GM23338 (cell line): ENCODE measurements at regions not wholly inside any gene's neighbourhood (a gene's known extent, or its start where the extent isn't known, plus 50 kb on each side); places are given as distances from the start of the nearest gene placed in this dataset.
"Not testable (repeated sequence)": the region's sequence is repeated elsewhere in the genome, so short reads cannot be mapped to it uniquely, and the experiment has no call there.

Source experiments
- CREB1 ChIP-seq: fragments of 250-450 bp; sonication (Bioruptor Pico); IDR thresholded peaks from 2 replicates; pipeline ENCODE4 v1.5.0; 2020; ENCODE audit warnings: low read depth, mild to moderate bottlenecking, moderate library complexity
- CTCF ChIP-seq, 2 experiments: fragments of 200-600 bp in 1 of 2; sonication (generic) in 1 of 2; conservative IDR thresholded peaks; 2 replicates each; pipeline versions ENCODE4 v1.5.1 to v1.6.1; 2016 to 2017; ENCODE audit warnings: antibody characterized with exemption in 2 of 2, low read depth in 2 of 2, mild to moderate bottlenecking in 2 of 2, moderate library complexity in 1 of 2
- ETS1 ChIP-seq: IDR thresholded peaks from 2 replicates; pipeline ENCODE4 v1.6.1; 2016; ENCODE audit warnings: antibody characterized with exemption
- EZH2 ChIP-seq: fragments of 200-600 bp; sonication (generic); IDR thresholded peaks from one replicate; pipeline ENCODE4 v1.8.0; 2017; ENCODE audit warnings: antibody characterized with exemption, mild to moderate bottlenecking, low read depth; ENCODE audit not compliant: unreplicated experiment
- EZH2phosphoT487 ChIP-seq: fragments of 200-600 bp; sonication (generic); IDR thresholded peaks from one replicate; pipeline ENCODE4 v1.8.1; 2018; ENCODE audit warnings: antibody characterized with exemption; ENCODE audit not compliant: unreplicated experiment
- JUNB ChIP-seq: IDR thresholded peaks from one replicate; pipeline ENCODE4 v1.6.1; 2016; ENCODE audit warnings: antibody characterized with exemption; ENCODE audit not compliant: unreplicated experiment
- NANOG ChIP-seq: IDR thresholded peaks from 2 replicates; pipeline ENCODE4 v1.6.1; 2016; ENCODE audit warnings: antibody characterized with exemption, borderline replicate concordance
- POLR2AphosphoS5 ChIP-seq: IDR thresholded peaks from 2 replicates; pipeline ENCODE4 v1.6.1; 2016; ENCODE audit warnings: antibody characterized with exemption, low read depth
- REST ChIP-seq: IDR thresholded peaks from one replicate; pipeline ENCODE4 v1.6.1; 2018; ENCODE audit warnings: antibody characterized with exemption; ENCODE audit not compliant: unreplicated experiment
- STAT1 ChIP-seq: IDR thresholded peaks from one replicate; pipeline ENCODE4 v1.6.1; 2016; ENCODE audit warnings: antibody characterized with exemption; ENCODE audit not compliant: unreplicated experiment
- ZNF462 ChIP-seq: fragments of 250-450 bp; sonication (Bioruptor Pico); IDR thresholded peaks from 2 replicates; pipeline ENCODE4 v1.5.0; 2020; ENCODE audit warnings: mild to moderate bottlenecking, moderate library complexity

- not testable (repeated sequence) for TF ChIP-seq POLR2AphosphoS5; CTCF (conservative IDR thresholded peaks at IDR 0.05; ENCODE audit: low read depth in 2 of 2); REST; EZH2phosphoT487; EZH2; JUNB; ZNF462 (CRISPR knock-in tag); CREB1 (CRISPR knock-in tag); NANOG; ETS1; STAT1
These were observed 227.4 kb downstream of the SPATA31A1 start for GRCh38 chr9:39582677-39583412.
